ENCODE measurements at regions not wholly inside any gene's neighbourhood (a gene's known extent, or its start where the extent isn't known, plus 50 kb on each side); places are given as distances from the start of the nearest gene placed in this dataset.

DNA sequence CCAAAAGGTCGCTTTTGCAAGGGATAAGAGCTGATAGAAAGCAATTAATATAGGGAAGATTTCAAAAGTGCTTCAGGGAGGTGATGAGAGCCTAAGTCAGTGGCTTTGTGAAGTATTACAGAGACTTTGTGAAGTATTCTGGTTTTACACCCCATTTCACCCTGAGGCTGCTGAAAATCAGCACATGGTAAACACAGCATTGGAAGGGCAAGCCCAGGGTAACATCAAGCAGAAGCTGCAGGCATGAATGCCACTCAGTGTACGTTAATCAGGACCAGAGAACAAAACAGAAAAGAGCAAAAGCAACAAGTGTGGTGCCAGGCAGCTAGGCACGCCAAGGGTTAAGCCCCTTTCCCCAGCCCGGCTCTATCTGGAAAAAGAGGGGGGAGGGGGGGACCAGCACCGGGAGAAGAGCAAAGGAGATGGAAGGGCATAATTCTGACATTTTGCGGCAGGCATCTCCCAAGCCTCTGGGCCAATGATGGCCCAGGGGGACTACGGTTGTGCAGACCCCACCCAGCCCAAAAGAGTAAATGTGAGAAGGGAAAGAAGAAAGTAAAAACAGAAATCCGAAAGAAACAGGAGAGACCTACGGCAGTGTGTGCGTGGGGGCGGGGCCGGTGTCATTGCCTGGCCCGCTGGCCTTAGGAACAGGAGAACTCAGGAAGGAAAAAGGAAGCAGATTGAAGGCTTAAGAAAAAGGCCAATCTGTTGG lies 58.9 kb downstream of the DHRS2 start:
- intact Hi-C loops (cut with micrococcal nuclease; ENCODE audit: unreplicated experiment), result loop anchor here (2.0 kb wide), 1 partner anchor 14 kb away; no protein-coding TSS in a partner anchor
- H3K4me3 Mint-ChIP-seq (ENCODE audit: low read depth, unreplicated experiment), result no peak overlapping the region
- no peak overlapping the region for H3K27ac Mint-ChIP-seq (ENCODE audit: unreplicated experiment)
- CTCF ChIA-PET, result interaction anchor here (0.8 to 1.3 kb wide), 4 partner anchors 24 to 258 kb away, joined by 3 to 4 read pairs (median 4); partner anchors contain the start of gene DHRS4
- TF ChIP-seq, protein P1, sequence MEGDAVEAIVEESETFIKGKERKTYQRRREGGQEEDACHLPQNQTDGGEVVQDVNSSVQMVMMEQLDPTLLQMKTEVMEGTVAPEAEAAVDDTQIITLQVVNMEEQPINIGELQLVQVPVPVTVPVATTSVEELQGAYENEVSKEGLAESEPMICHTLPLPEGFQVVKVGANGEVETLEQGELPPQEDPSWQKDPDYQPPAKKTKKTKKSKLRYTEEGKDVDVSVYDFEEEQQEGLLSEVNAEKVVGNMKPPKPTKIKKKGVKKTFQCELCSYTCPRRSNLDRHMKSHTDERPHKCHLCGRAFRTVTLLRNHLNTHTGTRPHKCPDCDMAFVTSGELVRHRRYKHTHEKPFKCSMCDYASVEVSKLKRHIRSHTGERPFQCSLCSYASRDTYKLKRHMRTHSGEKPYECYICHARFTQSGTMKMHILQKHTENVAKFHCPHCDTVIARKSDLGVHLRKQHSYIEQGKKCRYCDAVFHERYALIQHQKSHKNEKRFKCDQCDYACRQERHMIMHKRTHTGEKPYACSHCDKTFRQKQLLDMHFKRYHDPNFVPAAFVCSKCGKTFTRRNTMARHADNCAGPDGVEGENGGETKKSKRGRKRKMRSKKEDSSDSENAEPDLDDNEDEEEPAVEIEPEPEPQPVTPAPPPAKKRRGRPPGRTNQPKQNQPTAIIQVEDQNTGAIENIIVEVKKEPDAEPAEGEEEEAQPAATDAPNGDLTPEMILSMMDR (IDR thresholded peaks at IDR 0.05; ENCODE audit: unreplicated experiment), result no peak
- DNase-seq, result no peak
- H3K4me1 Mint-ChIP-seq (ENCODE audit: low read depth, unreplicated experiment), result no peaks in the 10 kb centered on the region
- H3K9me3 Mint-ChIP-seq (ENCODE audit: low read depth, unreplicated experiment), result peaks cover 3% of the 10 kb centered on the region
- H3K27me3 Mint-ChIP-seq (ENCODE audit: unreplicated experiment), result peaks cover 11% of the 10 kb centered on the region
- no TSS peak for BruUV-seq (replicated peaks)
- no peaks in the 10 kb centered on the region for H3K36me3 Mint-ChIP-seq (ENCODE audit: insufficient read depth, unreplicated experiment)

DNA sequence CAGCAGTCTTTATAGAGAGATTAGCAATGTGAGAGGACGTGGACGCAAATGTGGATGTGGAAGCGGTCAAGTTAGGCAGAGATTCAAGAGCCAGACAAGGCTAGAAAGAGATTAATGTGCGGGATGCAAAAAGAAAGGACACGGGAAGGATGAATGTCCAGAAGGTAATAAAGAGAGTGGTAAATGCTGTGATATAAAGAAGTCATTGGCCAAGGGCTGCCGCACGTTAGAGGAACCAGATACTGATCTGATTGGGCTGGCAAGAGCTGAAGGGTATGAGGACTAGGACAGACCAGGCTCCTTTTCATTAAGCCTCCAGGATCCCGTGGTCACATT lies 59.5 kb downstream of the DHRS2 start:
- CTCF ChIA-PET, result no interaction called here
- H3K4me1 Mint-ChIP-seq (ENCODE audit: low read depth, unreplicated experiment), result no peaks in the 10 kb centered on the region
- peaks cover 7% of the 10 kb centered on the region for H3K9me3 Mint-ChIP-seq (ENCODE audit: low read depth, unreplicated experiment)
- no peak overlapping the region for H3K4me3 Mint-ChIP-seq (ENCODE audit: low read depth, unreplicated experiment)
- no peaks in the 10 kb centered on the region for H3K36me3 Mint-ChIP-seq (ENCODE audit: insufficient read depth, unreplicated experiment)
- DNase-seq, result no peak
- no peak overlapping the region for H3K27ac Mint-ChIP-seq (ENCODE audit: unreplicated experiment)
- H3K27me3 Mint-ChIP-seq (ENCODE audit: unreplicated experiment), result peaks cover 17% of the 10 kb centered on the region
- intact Hi-C loops (cut with micrococcal nuclease; ENCODE audit: unreplicated experiment), result loop anchor here (2.0 kb wide), 1 partner anchor 13 kb away; no protein-coding TSS in a partner anchor
- TF ChIP-seq, protein P1 (IDR thresholded peaks at IDR 0.05; ENCODE audit: unreplicated experiment), result no peak
- no TSS peak for BruUV-seq (replicated peaks)

DNA sequence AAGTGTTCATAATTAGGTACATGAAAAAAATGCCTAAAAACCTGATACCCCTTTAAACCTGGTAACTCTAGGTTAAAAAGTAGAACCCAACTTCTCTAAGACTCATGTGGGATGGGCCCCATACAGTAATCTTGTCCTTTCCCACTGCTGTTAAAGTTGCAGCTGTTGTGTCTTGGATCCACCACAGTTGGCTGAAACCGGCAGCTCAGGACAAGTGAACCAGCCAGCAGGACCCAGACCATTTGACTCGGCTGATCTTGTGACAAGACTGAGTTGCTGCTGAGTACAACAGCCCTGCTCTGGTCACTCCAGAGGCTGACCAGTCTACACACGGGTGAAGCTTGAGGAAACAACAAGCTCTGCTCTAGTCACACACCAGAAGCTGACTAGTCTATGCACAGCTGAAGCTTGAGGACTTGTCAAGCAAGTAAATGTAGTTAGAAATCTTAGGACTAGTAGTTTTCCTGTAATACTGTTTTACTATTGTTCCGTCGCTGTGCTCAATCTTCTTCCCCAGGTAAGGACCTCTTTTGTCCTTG lies 60.6 kb downstream of the DHRS2 start:
- TF ChIP-seq, protein P1 (IDR thresholded peaks at IDR 0.05; ENCODE audit: unreplicated experiment), result no peak
- CTCF ChIA-PET, result no interaction called here
- DNase-seq, result no peak
- no peak overlapping the region for H3K27ac Mint-ChIP-seq (ENCODE audit: unreplicated experiment)
- no TSS peak for BruUV-seq (replicated peaks)
- H3K27me3 Mint-ChIP-seq (ENCODE audit: unreplicated experiment), result peaks cover 26% of the 10 kb centered on the region
- no peaks in the 10 kb centered on the region for H3K36me3 Mint-ChIP-seq (ENCODE audit: insufficient read depth, unreplicated experiment)
- peaks cover 4% of the 10 kb centered on the region for H3K9me3 Mint-ChIP-seq (ENCODE audit: low read depth, unreplicated experiment)
- no peak overlapping the region for H3K4me3 Mint-ChIP-seq (ENCODE audit: low read depth, unreplicated experiment)
- H3K4me1 Mint-ChIP-seq (ENCODE audit: low read depth, unreplicated experiment), result no peaks in the 10 kb centered on the region
- intact Hi-C loops (cut with micrococcal nuclease; ENCODE audit: unreplicated experiment), result no loop called here

DNA sequence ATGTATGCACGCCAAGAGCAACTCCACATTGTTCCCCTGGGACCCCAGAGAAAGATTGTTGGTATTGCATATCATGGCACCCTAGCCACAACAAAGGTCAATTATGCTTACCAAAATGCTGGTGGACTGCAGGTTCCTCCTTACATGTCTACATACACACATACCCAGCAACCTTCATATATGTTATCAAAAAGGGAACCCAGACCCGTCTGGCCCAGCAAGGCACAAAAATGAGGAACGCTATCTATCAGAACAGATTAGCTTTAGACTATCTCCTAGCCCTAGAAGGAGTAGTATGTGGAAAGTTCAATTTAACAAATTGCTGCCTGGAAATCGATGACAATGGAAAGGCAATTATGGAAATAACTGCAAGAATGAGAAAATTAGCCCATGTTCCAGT lies 61.5 kb downstream of the DHRS2 start:
- no peak overlapping the region for H3K4me3 Mint-ChIP-seq (ENCODE audit: low read depth, unreplicated experiment)
- peaks cover 26% of the 10 kb centered on the region for H3K27me3 Mint-ChIP-seq (ENCODE audit: unreplicated experiment)
- CTCF ChIA-PET, result no interaction called here
- no peak for DNase-seq
- no peaks in the 10 kb centered on the region for H3K4me1 Mint-ChIP-seq (ENCODE audit: low read depth, unreplicated experiment)
- no peaks in the 10 kb centered on the region for H3K36me3 Mint-ChIP-seq (ENCODE audit: insufficient read depth, unreplicated experiment)
- intact Hi-C loops (cut with micrococcal nuclease; ENCODE audit: unreplicated experiment), result no loop called here
- BruUV-seq (replicated peaks), result no TSS peak
- TF ChIP-seq, protein P1 (IDR thresholded peaks at IDR 0.05; ENCODE audit: unreplicated experiment), result no peak
- H3K27ac Mint-ChIP-seq (ENCODE audit: unreplicated experiment), result no peak overlapping the region
- H3K9me3 Mint-ChIP-seq (ENCODE audit: low read depth, unreplicated experiment), result peaks cover 4% of the 10 kb centered on the region

Measured in Calu3 (cell line).